IPS-15b (cell line): ENCODE measurements at regions not wholly inside any gene's neighbourhood (a gene's known extent, or its start where the extent isn't known, plus 50 kb on each side); places are given as distances from the start of the nearest gene placed in this dataset.
"Not testable (repeated sequence)": the region's sequence is repeated elsewhere in the genome, so short reads cannot be mapped to it uniquely, and the experiment has no call there.

Source experiments
- H3K27me3 ChIP-seq: one replicate; pipeline ENCODE4 v1.6.1; 2013; ENCODE audit warnings: low read length; ENCODE audit not compliant: control insufficient read depth, insufficient read depth
- H3K36me3 ChIP-seq: one replicate; pipeline ENCODE4 v1.6.1; 2013; ENCODE audit warnings: low read length; ENCODE audit not compliant: control insufficient read depth, insufficient read depth
- H3K4me1 ChIP-seq: one replicate; pipeline ENCODE4 v1.6.1; 2013; ENCODE audit warnings: mild to moderate bottlenecking, low read length; ENCODE audit not compliant: control insufficient read depth, insufficient read depth
- H3K4me3 ChIP-seq: one replicate; pipeline ENCODE4 v1.5.1; 2013; ENCODE audit warnings: low read depth, low read length
- H3K9ac ChIP-seq: one replicate; pipeline ENCODE4 v1.6.1; 2013; ENCODE audit warnings: low read depth, mild to moderate bottlenecking, low read length
- H3K9me3 ChIP-seq: one replicate; pipeline ENCODE4 v1.6.1; 2013; ENCODE audit warnings: mild to moderate bottlenecking, low read length; ENCODE audit not compliant: control insufficient read depth, insufficient read depth

DNA sequence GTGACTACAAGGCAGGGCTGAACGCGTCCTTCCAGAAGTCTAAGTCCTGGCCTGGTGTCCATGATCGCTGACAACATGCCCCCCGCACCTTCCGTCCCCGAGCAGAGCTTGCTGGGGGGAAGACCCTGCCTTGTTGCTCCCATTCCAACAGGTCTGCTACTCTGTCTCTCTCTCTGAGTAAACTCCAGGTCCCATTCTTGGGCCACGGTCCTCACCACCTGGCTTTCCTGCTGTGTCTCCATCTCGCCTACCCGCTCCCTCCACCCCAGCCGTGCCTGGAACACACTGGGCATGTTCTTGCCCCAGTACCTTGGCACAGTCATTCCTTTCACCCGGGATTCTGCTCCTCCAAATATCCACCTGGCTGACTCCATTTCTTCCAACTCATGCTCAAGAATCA lies 162.3 kb downstream of the BMP7 start:
- Histone ChIP-seq H3K4me3 (no peak overlapping the region), H3K9me3 (no peaks in the 10 kb centered on the region), H3K9ac (no peak overlapping the region), H3K36me3 (no peaks in the 10 kb centered on the region), H3K4me1 (no peaks in the 10 kb centered on the region), H3K27me3 (no peaks in the 10 kb centered on the region)

GRCh38 chr20:57104651-57105204 lies 161.7 kb downstream of the BMP7 start:
- Histone ChIP-seq H3K4me3 (no peak overlapping the region), H3K36me3 (no peaks in the 10 kb centered on the region), H3K4me1 (no peaks in the 10 kb centered on the region), H3K27me3 (no peaks in the 10 kb centered on the region), H3K9me3 (no peaks in the 10 kb centered on the region), H3K9ac (no peak overlapping the region)

GRCh38 chr20:57106030-57106682 lies 160.3 kb downstream of the BMP7 start:
- Histone ChIP-seq H3K36me3 (no peaks in the 10 kb centered on the region), H3K9me3 (no peaks in the 10 kb centered on the region), H3K9ac (no peak overlapping the region), H3K27me3 (no peaks in the 10 kb centered on the region), H3K4me1 (no peaks in the 10 kb centered on the region), H3K4me3 (no peak overlapping the region)

- Histone ChIP-seq H3K9me3 (no peaks in the 10 kb centered on the region), H3K27me3 (no peaks in the 10 kb centered on the region), H3K9ac (no peak overlapping the region), H3K36me3 (no peaks in the 10 kb centered on the region), H3K4me3 (no peak overlapping the region), H3K4me1 (no peaks in the 10 kb centered on the region)
Observed at GRCh38 chr20:57106692-57107091, 159.7 kb downstream of the BMP7 start.

DNA sequence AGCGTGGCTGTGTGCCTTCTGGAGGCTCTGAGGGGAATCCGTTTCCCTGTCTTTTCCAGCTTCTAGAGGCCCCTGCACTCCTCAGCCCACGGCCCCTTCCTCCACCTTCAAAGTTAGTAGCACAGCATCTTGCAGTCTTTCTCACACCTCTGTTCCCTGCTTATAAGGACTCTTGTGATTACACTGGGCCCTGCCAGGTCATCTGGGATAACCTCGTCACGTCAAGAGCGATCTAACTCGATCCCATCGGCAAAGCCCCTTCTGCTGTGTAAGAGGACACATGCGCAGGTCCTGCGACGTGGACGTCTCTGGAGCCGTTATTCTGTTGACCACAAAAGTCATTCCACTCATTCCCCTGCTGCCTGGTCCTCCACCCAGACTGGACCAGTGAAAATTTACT lies 159.2 kb downstream of the BMP7 start:
- no peaks in the 10 kb centered on the region for H3K4me1 ChIP-seq
- H3K27me3 ChIP-seq = no peaks in the 10 kb centered on the region
- H3K9ac ChIP-seq = no peak overlapping the region
- H3K9me3 ChIP-seq = no peaks in the 10 kb centered on the region
- no peak overlapping the region for H3K4me3 ChIP-seq
- no peaks in the 10 kb centered on the region for H3K36me3 ChIP-seq

DNA sequence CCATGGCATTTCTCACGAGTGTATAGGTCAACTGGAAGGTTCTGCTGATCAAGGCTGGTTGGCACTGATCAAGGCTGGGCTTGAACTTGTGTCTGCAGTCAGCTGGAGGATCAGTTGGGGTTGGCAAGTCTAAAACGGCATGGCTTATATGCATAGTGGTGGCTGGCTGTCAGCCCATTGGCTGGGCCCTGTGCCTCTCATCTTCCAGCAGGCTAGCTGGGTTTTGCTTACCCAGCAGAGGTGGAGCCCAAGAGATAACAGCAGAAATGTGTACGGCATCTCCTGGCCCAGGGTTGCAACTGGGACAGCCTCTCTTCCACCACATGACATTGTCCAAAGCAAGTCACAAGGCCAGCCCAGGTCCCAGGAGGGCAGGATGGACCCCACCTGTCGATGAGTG lies 158.2 kb downstream of the BMP7 start:
- no peaks in the 10 kb centered on the region for H3K36me3 ChIP-seq
- no peaks in the 10 kb centered on the region for H3K27me3 ChIP-seq
- no peak overlapping the region for H3K9ac ChIP-seq
- no peaks in the 10 kb centered on the region for H3K9me3 ChIP-seq
- no peak overlapping the region for H3K4me3 ChIP-seq
- H3K4me1 ChIP-seq = no peaks in the 10 kb centered on the region

DNA sequence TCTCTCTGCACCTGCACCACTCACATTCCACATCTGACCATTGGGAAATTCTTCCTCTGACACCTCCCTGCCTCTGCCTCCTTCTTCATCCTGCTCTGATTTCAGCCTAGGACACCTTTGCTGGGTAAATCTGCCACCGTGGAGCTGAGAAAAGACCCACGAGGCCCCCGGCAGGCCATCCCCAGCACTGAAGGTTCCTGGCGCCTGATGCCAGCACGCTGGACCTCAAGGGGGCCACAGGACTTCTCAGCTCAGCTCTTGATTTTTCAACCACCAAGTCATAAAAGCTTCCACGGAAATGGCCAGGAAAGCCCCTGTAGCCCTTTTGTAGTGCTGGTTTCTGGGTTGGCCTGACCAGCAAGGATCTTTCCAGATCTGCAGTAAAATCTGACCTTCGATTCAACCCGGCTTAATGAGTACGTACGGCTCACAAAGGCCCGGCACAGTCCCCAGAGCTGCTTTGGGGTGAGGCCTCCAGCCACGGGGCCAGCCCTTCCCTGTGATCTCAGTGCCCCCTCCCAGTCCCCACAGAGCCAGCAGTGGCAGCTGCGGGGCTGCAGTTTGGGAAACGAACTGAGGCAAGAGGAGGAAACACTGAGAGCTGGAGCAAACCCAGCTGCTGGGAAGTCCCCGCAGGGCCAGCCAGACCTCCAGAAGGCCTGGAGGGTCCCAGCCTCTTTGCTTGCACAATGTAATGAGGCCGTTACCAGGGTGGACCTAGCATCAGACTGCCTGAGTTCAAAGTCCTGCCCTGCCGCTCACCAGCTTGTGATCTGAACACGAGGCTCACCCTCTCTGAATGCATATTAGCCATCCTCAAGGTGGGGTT lies 157.5 kb downstream of the BMP7 start:
- Histone ChIP-seq H3K36me3 (no peaks in the 10 kb centered on the region), H3K9me3 (no peaks in the 10 kb centered on the region), H3K9ac (no peak overlapping the region), H3K4me3 (no peak overlapping the region), H3K4me1 (no peaks in the 10 kb centered on the region), H3K27me3 (no peaks in the 10 kb centered on the region)

- Histone ChIP-seq H3K9ac (no peak overlapping the region), H3K27me3 (no peaks in the 10 kb centered on the region), H3K9me3 (no peaks in the 10 kb centered on the region), H3K36me3 (no peaks in the 10 kb centered on the region), H3K4me1 (no peaks in the 10 kb centered on the region), H3K4me3 (no peak overlapping the region)
Observed at GRCh38 chr20:57109571-57109953, 156.9 kb downstream of the BMP7 start.

GRCh38 chr20:57110121-57111027 lies 156.1 kb downstream of the BMP7 start:
- H3K9me3 ChIP-seq, H3K27me3 ChIP-seq, H3K4me1 ChIP-seq, H3K36me3 ChIP-seq, H3K4me3 ChIP-seq, H3K9ac ChIP-seq: not testable (repeated sequence)

- no peaks in the 10 kb centered on the region for H3K9me3 ChIP-seq
- H3K4me3 ChIP-seq = no peak overlapping the region
- no peak overlapping the region for H3K9ac ChIP-seq
- H3K4me1 ChIP-seq = no peaks in the 10 kb centered on the region
- H3K27me3 ChIP-seq = no peaks in the 10 kb centered on the region
- no peaks in the 10 kb centered on the region for H3K36me3 ChIP-seq
Observed at GRCh38 chr20:57111028-57111373, 155.4 kb downstream of the BMP7 start.

- Histone ChIP-seq H3K9ac (no peak overlapping the region), H3K4me1 (no peaks in the 10 kb centered on the region), H3K4me3 (no peak overlapping the region), H3K27me3 (no peaks in the 10 kb centered on the region), H3K36me3 (no peaks in the 10 kb centered on the region), H3K9me3 (no peaks in the 10 kb centered on the region)
Observed at GRCh38 chr20:57112448-57112847, 154.0 kb downstream of the BMP7 start.
